ENCODE measurements at regions not wholly inside any gene's neighbourhood (a gene's known extent, or its start where the extent isn't known, plus 50 kb on each side); places are given as distances from the start of the nearest gene placed in this dataset.

GRCh38 chr6:137434640-137435039 lies 59.6 kb downstream of the OLIG3 start:
- no peak for TF ChIP-seq CTCF (conservative IDR thresholded peaks at IDR 0.05; ENCODE audit: low read length)
- TF ChIP-seq EZH2phosphoT487 (IDR thresholded peaks at IDR 0.05; ENCODE audit: borderline replicate concordance) = no peak
